ENCODE measurements at regions not wholly inside any gene's neighbourhood (a gene's known extent, or its start where the extent isn't known, plus 50 kb on each side); places are given as distances from the start of the nearest gene placed in this dataset.
"Not testable (repeated sequence)": the region's sequence is repeated elsewhere in the genome, so short reads cannot be mapped to it uniquely, and the experiment has no call there.

DNA sequence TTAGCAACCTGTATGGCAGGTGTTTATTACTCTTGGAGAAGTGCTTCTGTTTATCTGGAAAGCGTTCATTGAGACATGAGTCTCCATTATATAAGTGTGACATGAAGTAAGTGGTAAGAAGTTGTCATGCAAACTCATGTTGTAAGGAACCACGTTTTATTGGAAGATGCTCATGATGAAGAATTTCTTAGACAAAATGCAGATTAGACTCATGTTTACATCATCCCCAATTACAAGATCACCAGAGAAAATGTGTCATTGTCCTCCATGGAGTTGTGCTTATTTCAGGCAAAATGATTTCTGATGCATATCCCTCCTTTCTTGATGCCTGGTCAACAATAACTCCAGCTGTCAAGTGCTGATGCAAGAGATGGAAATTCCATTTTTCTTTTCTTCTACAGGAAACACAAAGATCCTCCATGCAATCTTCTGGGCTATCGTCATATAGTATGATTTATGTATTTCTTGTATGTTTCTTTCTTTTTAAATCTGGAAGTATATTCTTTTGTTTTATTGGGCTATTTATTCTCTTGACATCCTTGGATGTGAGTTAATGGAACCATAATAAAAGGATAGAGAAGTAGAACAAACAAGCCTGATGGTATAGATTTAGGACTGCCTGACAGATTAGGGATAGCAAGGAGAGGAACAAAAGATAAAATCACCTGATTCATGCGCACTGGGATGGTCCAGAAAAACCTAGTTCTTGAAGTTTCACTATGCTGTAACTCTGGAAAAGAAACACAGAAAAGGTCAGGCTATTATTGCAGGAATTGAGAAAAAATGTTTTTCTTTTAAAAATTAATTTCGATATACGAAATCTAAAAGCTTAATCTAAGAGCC is 50.7 kb upstream of the DIAPH3 start:
- FAIRE-seq (no peak), DNase-seq (ENCODE audit: low spot score) (no peak)

DNA sequence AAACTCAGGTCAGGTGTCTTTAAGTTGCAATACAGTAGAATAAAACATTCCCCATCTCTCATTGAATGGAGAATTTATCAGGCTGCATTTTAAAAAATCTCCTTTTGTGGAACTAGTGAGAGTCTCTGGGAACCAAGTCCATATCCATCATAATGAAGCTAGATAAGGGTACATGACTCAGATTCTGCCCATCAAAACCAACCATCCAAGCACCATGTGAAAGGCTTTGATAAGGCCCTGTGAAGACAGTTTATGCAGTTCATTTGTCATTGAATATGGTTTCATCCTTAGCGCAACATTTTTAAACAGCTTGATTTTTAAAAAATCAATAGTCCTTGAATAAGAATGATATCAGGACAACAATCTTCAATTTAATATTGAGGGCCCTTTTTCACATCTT is 56.3 kb upstream of the DIAPH3 start:
- DNase-seq (ENCODE audit: low spot score) (no peak), FAIRE-seq (no peak)

DNA sequence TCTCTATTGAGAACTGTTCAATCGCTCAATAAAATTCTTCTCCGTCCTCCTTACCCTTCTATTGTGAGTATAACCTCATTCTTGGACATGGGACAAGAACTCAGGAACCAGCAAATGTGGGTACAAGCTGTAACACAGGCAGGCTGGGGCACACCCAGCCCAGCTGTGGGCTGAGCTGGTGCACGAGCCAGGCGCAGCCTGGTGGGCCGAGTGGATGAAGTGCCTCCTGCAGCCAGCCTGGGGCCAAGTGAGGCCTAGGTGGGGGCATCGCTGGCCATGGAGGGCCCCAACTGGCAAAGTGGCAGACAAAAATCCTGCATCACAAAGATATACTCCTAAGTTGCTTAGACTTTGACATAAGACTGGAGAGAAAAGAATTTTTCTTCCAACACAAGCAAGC is 57.9 kb upstream of the DIAPH3 start:
- DNase-seq (ENCODE audit: low spot score) = no peak
- no peak for FAIRE-seq

DNA sequence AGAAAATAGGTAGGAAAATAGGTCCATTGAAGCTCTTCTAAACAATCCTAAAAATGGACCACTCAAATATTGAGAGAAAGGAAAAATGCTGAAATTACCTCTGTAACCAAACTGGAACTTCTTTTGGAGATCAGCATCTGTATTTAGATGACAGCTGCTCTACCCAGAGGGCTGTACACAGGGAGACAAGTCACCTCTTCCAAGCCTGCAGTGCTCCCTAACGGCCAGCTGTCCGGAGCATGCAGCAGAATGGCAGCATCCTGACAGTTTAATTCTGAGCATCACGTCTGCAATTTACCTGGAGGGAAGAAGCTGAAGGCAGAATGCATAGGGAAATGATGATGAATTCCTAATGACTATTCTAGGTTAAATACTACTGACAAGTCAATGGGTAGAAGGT is 62.8 kb upstream of the DIAPH3 start:
- no peak for DNase-seq (ENCODE audit: low spot score)

DNA sequence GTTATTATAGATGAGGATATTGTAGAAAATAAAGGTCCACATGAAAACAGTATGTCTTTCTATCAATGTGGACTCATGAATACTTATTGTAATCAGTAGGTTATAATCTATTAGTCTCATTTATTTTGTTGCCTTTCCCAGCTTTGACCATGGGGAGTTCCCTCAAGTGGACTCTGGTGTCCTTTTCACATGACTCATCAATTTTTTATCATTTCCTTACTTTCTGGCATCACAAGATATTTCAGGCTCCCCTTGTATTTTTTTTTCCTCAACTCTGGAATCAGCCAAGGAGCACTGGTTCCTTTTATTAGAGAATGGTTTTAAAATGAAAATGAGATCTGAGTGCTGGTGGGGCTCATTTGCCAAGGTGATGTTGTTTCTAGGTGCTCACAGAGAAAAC is 63.4 kb upstream of the DIAPH3 start:
- no peak for DNase-seq (ENCODE audit: low spot score)
- no peak for FAIRE-seq

More for the DNA sequence above, 62.8 kb upstream of the DIAPH3 start:
- FAIRE-seq = no peak

DNA sequence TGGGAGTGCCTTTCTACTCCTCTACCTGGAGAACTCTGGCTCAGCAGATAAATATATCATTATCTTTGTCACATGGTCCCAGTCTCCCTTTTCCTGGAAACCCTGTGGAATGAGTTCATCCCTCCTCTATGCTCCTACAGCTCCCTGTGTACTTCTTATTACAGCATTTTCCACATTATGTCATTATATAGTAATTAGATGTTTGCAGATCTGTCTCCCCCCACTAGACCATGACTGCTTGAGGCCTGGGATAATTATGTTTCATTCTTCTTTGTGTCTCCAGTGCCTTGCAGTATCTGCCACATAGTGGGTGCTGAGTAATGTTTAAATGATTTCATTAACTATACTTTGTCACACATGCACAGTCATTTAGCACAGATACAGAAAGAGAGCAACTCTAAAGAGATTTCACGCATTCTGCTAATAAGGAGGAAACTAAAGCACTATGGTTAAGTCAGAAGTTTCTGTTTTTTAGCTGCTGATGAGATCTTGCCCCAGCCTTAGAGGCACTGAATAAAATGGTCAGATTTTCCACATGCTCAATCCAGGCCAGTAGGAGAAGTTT is 66.1 kb upstream of the DIAPH3 start:
- DNase-seq (ENCODE audit: low spot score) (no peak), FAIRE-seq (no peak)

DNA sequence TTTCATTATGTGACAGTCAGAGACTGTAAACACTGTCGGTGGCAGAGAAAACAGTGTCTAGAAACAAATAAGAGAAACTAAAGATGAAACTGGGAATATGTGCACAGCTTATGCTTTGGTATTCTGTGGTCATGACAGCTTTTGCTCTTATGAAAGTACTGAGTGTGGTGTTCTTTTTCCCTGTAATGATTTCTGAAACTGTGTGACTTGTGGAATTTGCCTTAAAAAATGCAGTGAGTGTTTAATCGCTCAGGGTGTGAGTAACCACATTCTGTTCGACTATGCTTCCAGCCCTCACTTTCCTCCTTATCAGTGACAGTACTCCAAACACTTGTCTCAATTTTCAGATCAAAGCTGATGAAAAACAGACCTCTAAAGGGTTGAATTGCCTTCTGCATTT is 66.9 kb upstream of the DIAPH3 start:
- FAIRE-seq = no peak

DNA sequence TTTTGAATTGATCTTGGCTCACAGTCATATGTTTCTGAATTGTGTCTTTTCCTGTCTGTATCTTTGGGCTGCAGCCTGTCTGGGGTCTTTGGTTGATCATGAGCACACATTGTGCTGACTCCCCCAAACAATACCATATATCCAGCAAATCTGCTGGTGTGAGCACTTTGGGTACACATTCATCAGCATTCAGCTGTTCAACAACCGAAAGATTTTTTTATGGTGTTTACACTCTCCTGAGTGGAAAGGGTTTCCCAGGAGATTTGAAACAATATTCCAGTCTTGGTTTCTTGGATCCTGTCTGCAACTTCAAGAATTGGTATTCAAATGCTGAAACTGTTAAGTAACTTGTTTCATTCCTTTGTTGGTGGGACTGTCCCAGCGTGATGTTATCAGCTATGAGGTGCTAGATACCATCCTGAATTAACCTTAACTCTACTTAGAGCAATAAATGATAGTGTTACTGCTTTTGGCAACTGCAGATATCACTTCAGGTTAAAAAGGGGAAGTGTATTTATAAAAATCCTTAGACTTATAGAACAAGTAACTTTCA is 78.4 kb upstream of the DIAPH3 start:
- FAIRE-seq (no peak), DNase-seq (ENCODE audit: low spot score) (no peak)

More for the DNA sequence above, 66.9 kb upstream of the DIAPH3 start:
- no peak for DNase-seq (ENCODE audit: low spot score)

DNA sequence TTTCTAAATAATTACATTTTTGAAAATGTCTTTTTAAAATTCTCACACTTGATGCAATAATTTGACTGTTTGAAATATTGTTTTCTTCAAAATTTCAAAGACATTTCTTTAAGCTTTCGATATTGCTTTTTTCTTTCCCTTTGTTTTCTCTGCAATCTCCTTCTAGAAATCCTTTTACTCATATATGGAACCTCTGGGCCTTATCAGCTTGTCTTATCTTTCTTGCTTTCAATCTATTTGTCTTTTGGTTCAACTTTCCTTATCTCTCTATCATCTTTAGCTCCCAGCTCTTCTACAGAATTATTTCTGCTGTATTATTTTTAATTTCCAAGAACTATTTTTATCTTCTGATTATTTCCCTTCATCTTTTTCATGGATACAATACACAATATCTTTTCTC is 80.7 kb upstream of the DIAPH3 start:
- DNase-seq (ENCODE audit: low spot score) = no peak
- FAIRE-seq = no peak

DNA sequence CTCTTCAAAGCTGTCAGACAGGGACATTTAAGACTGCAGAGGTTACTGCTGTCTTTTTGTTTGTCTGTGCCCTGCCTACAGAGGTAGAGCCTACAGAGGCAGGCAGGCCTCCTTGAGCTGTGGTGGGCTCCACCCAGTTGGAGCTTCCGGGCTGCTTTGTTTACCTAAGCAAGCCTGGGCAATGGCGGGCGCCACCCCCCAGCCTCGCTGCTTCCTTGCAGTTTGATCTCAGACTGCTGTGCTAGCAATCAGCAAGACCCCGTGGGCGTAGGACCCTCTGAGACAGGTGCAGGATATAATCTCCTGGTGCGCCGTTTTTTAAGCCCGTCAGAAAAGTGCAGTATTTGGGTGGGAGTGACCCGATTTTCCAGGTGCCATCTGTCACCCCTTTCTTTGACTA is 87.7 kb upstream of the DIAPH3 start:
- DNase-seq (ENCODE audit: low spot score); FAIRE-seq: not testable (repeated sequence)

DNA sequence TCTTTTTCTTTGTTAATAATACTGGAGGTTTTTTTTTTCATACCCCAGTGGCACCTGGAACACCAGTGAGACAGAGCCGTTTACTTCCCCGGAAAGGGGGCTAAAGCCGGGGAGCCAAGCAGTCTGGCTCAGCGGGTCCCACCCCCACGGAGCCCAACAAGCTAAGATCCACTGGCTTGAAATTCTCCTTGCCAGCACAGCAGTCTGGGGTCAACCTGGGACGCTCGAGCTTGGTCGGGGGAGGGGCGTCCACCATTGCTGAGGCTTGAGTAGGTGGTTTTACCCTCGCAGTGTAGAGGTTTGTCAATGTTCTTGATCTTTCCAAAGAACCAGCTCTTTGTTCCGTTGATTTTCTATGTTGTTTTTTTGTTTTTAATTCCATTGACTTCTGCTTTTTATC is 94.6 kb upstream of the DIAPH3 start:
- FAIRE-seq (no peak), DNase-seq (ENCODE audit: low spot score) (no peak)

DNA sequence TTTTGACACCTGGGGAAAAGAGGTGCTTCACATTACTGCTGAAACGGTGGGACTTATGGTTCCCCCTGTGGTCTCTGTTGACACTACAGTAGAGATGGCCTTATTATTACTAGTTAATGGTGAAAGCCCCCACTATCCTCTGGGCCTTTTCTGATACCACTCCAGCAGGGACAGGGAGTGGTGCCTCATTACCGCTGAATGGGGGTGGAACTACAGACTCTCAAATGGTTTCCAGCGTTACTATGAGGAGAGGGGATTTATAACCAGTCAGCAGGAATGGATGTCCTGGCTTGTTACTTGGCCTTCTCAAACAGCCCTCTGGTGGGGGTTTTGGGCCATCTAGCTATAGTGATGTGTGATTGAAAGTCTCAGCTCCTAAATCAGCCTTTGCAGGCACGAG is 96.7 kb upstream of the DIAPH3 start:
- no peak for DNase-seq (ENCODE audit: low spot score)
- FAIRE-seq = no peak

DNA sequence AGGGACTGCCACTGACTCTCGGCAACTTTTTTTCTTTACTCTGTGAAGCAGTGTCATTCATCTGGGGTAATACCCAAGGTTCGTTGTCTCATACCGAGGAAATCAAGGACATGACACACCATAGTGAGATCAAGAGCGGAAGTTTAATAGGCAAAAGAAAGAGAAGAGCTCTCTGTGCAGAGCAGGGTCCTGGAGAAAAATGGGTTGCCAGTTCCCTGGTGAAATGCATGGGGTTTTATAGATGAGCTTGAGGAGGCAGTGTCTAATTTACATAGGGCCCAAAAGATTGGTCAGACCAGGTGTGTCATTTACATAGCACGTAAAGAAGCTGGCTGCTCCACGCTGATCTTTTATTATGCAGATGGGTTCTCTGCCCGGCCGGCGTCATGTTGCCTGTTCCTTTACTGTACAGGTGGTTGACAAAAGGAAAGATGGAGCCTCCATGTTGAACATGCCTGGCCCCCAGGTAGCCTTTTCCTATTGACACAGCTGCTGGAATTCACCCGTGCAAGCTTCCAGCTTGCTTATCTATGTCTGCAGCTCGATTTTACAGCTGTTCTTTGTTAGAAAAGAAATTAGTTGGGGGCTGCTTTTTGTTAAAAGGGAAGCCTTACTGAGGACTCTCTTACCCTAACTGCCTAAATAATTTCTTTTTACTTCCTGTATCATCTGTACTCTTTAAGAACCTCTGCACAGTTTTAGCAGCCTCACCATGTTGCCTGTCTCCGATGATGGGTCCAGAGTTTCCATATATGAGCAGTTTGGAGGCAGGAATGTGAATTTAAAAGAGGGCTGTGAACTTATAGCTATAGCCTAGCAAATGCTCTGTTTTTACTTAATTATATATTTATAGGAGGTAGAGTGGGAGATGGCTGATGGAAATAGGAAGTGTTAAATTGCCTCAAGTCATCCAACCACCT is 98.0 kb upstream of the DIAPH3 start:
- FAIRE-seq = no peak
- DNase-seq (ENCODE audit: low spot score) = no peak

DNA sequence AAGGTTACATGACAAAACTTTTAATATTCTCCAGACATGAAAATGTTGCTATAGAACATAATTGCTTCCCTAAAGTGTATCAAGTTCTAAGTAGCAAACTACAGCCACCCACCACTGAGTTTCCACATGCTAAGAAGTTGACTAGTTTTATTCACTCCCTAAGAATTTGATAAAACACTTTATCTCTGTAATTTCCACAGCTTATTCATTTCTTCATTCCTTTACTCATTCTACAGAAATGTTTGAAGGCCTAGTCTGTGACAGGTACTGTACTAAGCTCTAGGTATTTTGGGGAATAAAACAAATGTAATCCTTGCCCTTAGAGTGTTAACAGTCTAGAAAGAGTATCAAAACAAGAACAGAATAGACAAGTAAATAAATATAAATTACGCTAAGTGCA is 101.8 kb upstream of the DIAPH3 start:
- DNase-seq (ENCODE audit: low spot score) (no peak), FAIRE-seq (no peak)

DNA sequence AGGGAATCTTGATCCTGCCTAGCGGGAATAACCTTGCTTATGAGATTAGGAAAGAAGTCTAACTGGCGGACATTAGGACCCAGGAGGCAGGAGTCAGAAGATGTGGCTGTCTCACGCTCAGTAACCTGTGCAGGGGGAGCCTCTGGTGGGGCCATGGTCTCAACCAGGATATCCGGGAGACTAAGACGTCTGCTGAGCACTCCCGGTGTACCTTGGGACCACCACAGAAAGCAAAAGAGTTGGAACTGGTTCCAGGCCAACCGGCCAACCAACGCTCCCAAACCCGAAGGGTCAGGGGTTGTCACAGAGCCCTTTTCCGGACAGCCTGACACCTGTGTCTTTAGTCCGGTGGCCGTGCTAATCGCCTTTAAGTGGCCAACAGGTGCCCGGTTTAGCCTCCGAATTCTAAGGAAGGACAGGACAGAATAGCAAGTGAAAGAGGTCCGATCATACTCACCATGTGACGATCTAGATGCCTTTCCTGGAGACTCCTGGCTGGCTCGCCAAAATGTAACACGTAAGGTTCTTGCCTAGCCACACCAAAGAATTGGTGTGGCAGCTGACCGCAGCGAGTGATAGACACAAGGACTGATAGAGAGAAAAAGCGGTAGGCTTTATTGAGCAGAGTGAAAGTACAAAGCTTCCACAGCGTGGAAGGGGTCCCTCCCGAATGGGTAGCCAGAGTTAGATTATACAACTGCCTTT is 103.9 kb upstream of the DIAPH3 start:
- FAIRE-seq (no peak), DNase-seq (ENCODE audit: low spot score) (no peak)

DNA sequence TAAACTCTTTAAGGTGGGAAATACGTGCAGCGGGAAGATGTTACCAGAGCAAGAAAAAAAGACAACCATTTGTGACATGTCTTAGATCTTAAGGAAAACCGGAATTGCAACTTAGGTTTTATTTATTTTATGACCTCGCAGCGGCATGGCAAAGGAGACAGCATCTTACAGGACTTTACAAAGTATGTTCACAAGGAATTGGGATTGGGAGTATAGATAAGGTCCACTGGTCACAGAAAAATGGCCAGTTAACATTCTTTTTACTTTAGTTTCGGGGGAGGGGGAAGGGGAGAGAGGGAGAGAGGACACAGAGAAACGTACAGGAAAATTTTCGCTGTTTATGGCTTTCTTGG is 104.5 kb upstream of the DIAPH3 start:
- DNase-seq (ENCODE audit: low spot score) (no peak), FAIRE-seq (no peak)

DNA sequence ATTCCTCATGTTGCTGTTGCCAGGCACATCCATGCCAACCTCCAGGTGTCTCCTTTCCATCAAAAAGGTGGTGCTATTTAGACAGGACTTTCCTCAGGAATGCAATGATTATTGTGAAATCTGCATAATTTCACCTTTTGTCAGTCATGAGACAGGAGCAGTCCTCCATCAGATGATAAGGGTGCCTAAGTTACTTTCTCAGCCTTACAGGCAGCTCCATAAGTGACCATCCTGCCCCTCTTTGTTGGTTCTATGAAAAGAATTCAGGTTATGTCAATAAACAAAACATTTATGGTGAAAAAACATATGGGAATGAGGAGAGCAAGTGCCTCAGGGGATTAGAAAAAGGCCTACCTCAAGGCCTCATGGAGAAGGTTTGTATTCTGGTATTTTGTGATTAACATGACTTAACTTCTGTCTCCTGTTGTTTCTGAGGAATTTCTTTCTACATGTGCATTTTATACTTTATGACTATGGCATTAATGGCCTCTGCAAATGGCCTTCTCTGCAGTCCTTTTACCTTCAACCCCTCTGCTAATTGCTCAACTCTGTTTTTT is 110.3 kb upstream of the DIAPH3 start:
- no peak for FAIRE-seq

DNA sequence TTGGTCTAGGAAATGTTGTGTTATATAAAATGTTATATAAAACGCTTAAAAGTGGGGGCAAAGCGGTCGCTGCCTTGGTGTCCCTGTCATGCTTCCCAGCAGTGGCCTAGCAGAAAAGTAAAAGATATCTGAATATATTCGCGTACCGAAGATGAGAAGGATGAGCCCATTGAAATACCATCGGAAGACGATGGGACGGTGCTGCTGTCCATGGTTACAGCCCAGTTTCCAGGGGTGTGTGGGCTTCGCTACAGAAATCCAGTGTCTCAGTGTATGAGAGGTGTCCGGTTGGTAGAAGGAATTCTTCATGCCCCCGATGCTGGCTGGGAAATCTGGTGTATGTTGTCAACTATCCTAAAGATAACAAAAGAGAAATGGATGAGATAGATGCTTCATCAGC is 110.9 kb upstream of the DIAPH3 start:
- FAIRE-seq (no peak), DNase-seq (ENCODE audit: low spot score) (no peak)

More for the DNA sequence above, 110.3 kb upstream of the DIAPH3 start:
- DNase-seq (ENCODE audit: low spot score) = no peak

DNA sequence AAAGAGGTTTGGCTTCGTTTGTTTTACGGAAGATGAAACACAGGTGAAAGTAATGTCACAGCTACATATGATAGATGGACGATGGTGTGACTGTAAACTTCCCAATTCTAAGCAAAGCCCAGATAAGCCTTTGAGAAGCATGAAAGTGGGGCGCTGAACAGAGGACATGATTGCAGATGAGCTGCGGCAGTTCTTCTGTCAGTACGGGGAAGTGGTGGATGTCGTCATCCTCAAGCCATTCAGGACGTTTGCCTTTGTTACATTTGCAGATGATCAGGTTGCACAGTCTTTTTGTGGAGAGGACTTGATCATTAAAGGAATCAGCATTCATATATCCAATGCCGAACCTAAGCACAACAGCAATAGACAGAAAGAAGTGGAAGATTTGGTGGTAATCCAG is 111.5 kb upstream of the DIAPH3 start:
- DNase-seq (ENCODE audit: low spot score) (no peak), FAIRE-seq (no peak)

DNA sequence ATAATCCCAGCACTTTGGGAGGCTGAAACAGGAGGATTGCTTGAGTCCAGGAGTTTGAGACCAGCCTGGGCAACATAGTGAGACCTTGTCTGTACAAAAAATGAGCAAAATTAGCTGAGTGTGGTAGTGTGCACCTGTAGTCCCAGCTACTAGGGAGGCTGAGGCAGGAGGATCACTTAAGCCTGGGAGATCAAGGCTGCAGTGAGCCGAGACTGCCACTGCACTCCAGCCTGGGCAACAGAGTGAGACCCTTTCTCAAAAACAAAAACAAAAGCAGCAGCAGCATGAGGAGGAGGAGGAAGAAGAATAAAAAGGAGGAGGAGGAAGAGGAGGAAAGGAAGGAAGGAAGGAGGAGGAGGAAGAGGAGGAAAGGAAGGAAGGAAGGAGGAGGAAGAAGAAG is 116.5 kb upstream of the TDRD3 start:
- not testable (repeated sequence) for DNase-seq (ENCODE audit: low spot score); FAIRE-seq

DNA sequence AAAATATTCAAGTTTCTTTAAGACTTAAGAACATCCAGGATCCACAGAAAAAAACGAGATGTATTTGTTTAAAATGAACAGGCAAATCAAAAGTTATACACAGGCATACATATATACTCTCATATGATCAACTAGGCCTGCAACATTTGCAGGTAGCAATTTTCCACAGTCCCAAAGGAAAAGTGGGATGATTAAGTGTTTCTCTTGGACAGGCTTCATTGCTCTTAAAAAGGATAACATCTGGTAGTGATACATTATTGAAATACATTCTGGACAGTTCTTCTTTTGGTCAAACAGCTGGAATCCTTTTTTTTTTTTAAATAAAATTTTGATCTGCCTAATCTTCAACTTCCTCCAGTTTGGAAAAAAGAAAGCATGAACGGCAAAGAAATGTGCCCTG is 114.8 kb upstream of the TDRD3 start:
- DNase-seq (ENCODE audit: low spot score) = no peak
- no peak for FAIRE-seq

All from urothelium cell line (cell line).